B cell (primary cell): ENCODE measurements at regions not wholly inside any gene's neighbourhood (a gene's known extent, or its start where the extent isn't known, plus 50 kb on each side); places are given as distances from the start of the nearest gene placed in this dataset.

Experiments used
- ATAC-seq: fragments of 200-7000 bp; cut with Tn5 transposase; one replicate; pipeline ENCODE4 v1.10.0; 2021; ENCODE audit warnings: low read depth, mild to moderate bottlenecking, moderate number of reproducible peaks, moderate library complexity
- CTCF ChIA-PET: fragments of 350-600 bp; sonication (Branson Sonifier 250); formaldehyde crosslinking; loops from one replicate; lab custom pipeline; 2021; ENCODE audit warnings: antibody characterized with exemption, inconsistent platforms; lab: Charles Lee
- POLR2A ChIA-PET: fragments of 350-600 bp; sonication (Branson Sonifier 250); formaldehyde crosslinking; loops from one replicate; lab custom pipeline; 2021; ENCODE audit warnings: antibody characterized with exemption; lab: Charles Lee
- DNase-seq: peaks from one replicate; pipeline ENCODE4 v3.0.0; 2013
- H2AFZ ChIP-seq: 2 replicates; pipeline ENCODE4 v1.6.1; 2012; ENCODE audit warnings: mild to moderate bottlenecking, low read depth, low read length; ENCODE audit not compliant: insufficient read depth, poor library complexity, severe bottlenecking
- H3K27ac ChIP-seq, 2 donors: 1 replicate in 1 of 2; 2 replicates in 1 of 2; pipeline ENCODE4 v1.5.1; 2012 to 2013; ENCODE audit warnings: low read length in 2 of 2, mild to moderate bottlenecking in 2 of 2, moderate library complexity in 1 of 2
- H3K27me3 ChIP-seq, 4 experiments: fragments of 200-600 bp in 1 of 4; sonication (generic) in 1 of 4; replicated peaks in 1 of 4; 1 replicate in 2 of 4; 2 replicates in 2 of 4; pipeline versions ENCODE4 v1.6.1 to v1.7.0; 2013 to 2016; ENCODE audit warnings: low read length in 3 of 4, mild to moderate bottlenecking in 2 of 4, mixed read lengths in 1 of 4, moderate library complexity in 1 of 4; ENCODE audit not compliant: insufficient read depth in 4 of 4, control insufficient read depth in 3 of 4; ENCODE audit errors: control extremely low read depth in 1 of 4
- H3K36me3 ChIP-seq, 2 experiments: replicated peaks in 1 of 2; 1 replicate in 1 of 2; 2 replicates in 1 of 2; pipeline versions ENCODE4 v1.6.1 to v1.7.1; 2013; ENCODE audit warnings: low read length in 1 of 2; ENCODE audit not compliant: insufficient read depth in 2 of 2, control insufficient read depth in 1 of 2; ENCODE audit errors: control extremely low read depth in 1 of 2, extremely low read depth in 1 of 2
- H3K4me1 ChIP-seq, 2 donors: fragments of 200-600 bp in 1 of 2; sonication (generic) in 1 of 2; 1 replicate in 1 of 2; 2 replicates in 1 of 2; pipeline versions ENCODE4 v1.5.1 to v1.6.1; 2013 to 2017; ENCODE audit warnings: low read length in 2 of 2; ENCODE audit not compliant: control insufficient read depth in 2 of 2, insufficient read depth in 2 of 2
- H3K4me2 ChIP-seq: replicated peaks from 2 replicates; pipeline ENCODE3; 2012; ENCODE audit warnings: mild to moderate bottlenecking, low read depth, low read length; ENCODE audit not compliant: poor library complexity, severe bottlenecking
- H3K4me3 ChIP-seq, 5 experiments: fragments of 200-600 bp in 1 of 5; sonication (generic) in 1 of 5; 1 replicate in 3 of 5; 2 replicates in 2 of 5; pipeline versions ENCODE4 v1.5.1 to v1.7.0; 2011 to 2016; ENCODE audit warnings: low read length in 4 of 5, mild to moderate bottlenecking in 4 of 5, low read depth in 2 of 5, control low read depth in 1 of 5, moderate library complexity in 1 of 5; ENCODE audit not compliant: insufficient read depth in 1 of 5; ENCODE audit errors: control extremely low read depth in 1 of 5, extremely low read depth in 1 of 5
- H3K79me2 ChIP-seq: fragments of 200-600 bp; sonication (generic); one replicate; pipeline ENCODE4 v1.6.0; 2016; ENCODE audit warnings: low read length; ENCODE audit not compliant: control insufficient read depth, insufficient read depth
- H3K9ac ChIP-seq: fragments of 200-600 bp; sonication (generic); 2 replicates; pipeline ENCODE4 v1.6.1; 2017; ENCODE audit warnings: mild to moderate bottlenecking, low read length, moderate library complexity
- H3K9me3 ChIP-seq, 3 donors: one replicate each; pipeline versions ENCODE4 v1.6.1 to v1.7.1; 2013; ENCODE audit warnings: low read length in 2 of 3; ENCODE audit not compliant: control insufficient read depth in 2 of 3, insufficient read depth in 1 of 3; ENCODE audit errors: control extremely low read depth in 1 of 3
- H4K20me1 ChIP-seq: 2 replicates; pipeline ENCODE4 v1.6.0; 2012; ENCODE audit warnings: mild to moderate bottlenecking, low read length; ENCODE audit not compliant: insufficient read depth, control insufficient read depth, poor library complexity, severe bottlenecking
- H3K27ac Mint-ChIP-seq: one replicate; pipeline ENCODE4 v1.8.0; 2021; ENCODE audit warnings: mixed read lengths
- H3K27me3 Mint-ChIP-seq: one replicate; pipeline ENCODE4 v1.8.0; 2021; ENCODE audit warnings: mixed read lengths
- H3K4me1 Mint-ChIP-seq: one replicate; pipeline ENCODE4 v1.8.0; 2021; ENCODE audit warnings: mixed read lengths
- H3K4me3 Mint-ChIP-seq: one replicate; pipeline ENCODE4 v1.8.0; 2021; ENCODE audit warnings: mixed read lengths
- H3K9me3 Mint-ChIP-seq: one replicate; pipeline ENCODE4 v1.8.0; 2022; ENCODE audit warnings: mixed read lengths; ENCODE audit not compliant: insufficient read depth
- CTCF ChIP-seq: fragments of 200-600 bp; IDR thresholded peaks from one replicate; pipeline ENCODE4 v1.8.0; 2022; ENCODE audit warnings: antibody characterized with exemption, mild to moderate bottlenecking
- EZH2 ChIP-seq: IDR thresholded peaks from 2 replicates; pipeline ENCODE4 v1.6.1; 2012; ENCODE audit warnings: borderline replicate concordance, low read depth, mild to moderate bottlenecking, moderate library complexity, low read length; ENCODE audit not compliant: insufficient read depth, poor library complexity, severe bottlenecking
- WGBS: methylation state at CpG from one replicate; pipeline ENCODE4 v1.1.5; 2013; ENCODE audit warnings: missing lambda C conversion rate; ENCODE audit not compliant: insufficient coverage; 5-methylcytosine and 5-hydroxymethylcytosine counted together
- intact Hi-C: fragments of 100-400 bp; cut with micrococcal nuclease; formaldehyde crosslinking; loops from one replicate; pipeline ENCODE4 v1.10.0; 2022

GRCh38 chr4:35952751-35953150 is 291.6 kb downstream of the ARAP2 start:
- Histone ChIP-seq H3K79me2 (no peaks in the 10 kb centered on the region), H3K36me3 (no peaks in the 10 kb centered on the region), H3K4me1 (no peaks in the 10 kb centered on the region), H4K20me1 (no peaks in the 10 kb centered on the region), H3K27me3 (no peaks in the 10 kb centered on the region), H3K4me2 (no peak overlapping the region), H3K4me3 (no peak overlapping the region), H3K9me3 (peaks cover 4 to 11% (median 6%) of the 10 kb centered on the region in 3 donors), H2AFZ (no peak overlapping the region), H3K9ac (no peak overlapping the region), H3K27ac (no peak overlapping the region)
- Mint-ChIP-seq H3K4me1 (no peaks in the 10 kb centered on the region), H3K27ac (no peak overlapping the region), H3K9me3 (peaks cover 18% of the 10 kb centered on the region), H3K4me3 (no peak overlapping the region), H3K27me3 (no peaks in the 10 kb centered on the region)
- TF ChIP-seq CTCF (no peak), EZH2 (no peak)
- CTCF ChIA-PET, result interaction anchor here (0.7 kb wide), 1 partner anchor 18 kb away, joined by 3 read pairs; no protein-coding TSS in a partner anchor
- intact Hi-C loops, result no loop called here
- WGBS, result 100% methylated on average over 1 of the region's 2 CpGs
- POLR2A ChIA-PET, result no interaction called here
- DNase-seq (no peak), ATAC-seq (no peak)

- H3K9me3 Mint-ChIP-seq, result no peaks in the 10 kb centered on the region
- no peaks in the 10 kb centered on the region for H3K36me3 ChIP-seq
- H3K4me3 Mint-ChIP-seq, result no peak overlapping the region
- H3K27ac Mint-ChIP-seq, result no peak overlapping the region
- H3K79me2 ChIP-seq, result no peaks in the 10 kb centered on the region
- POLR2A ChIA-PET, result no interaction called here
- no peak for DNase-seq
- no peaks in the 10 kb centered on the region for H4K20me1 ChIP-seq
- intact Hi-C loops, result no loop called here
- ATAC-seq, result no peak
- no peak overlapping the region for H2AFZ ChIP-seq
- H3K4me1 ChIP-seq, result no peaks in the 10 kb centered on the region
- no peaks in the 10 kb centered on the region for H3K9me3 ChIP-seq
- CTCF ChIA-PET, result no interaction called here
- no CpG with 5 or more reads among the region's 4 CpGs for WGBS
- TF ChIP-seq CTCF (no peak), EZH2 (no peak)
- no peaks in the 10 kb centered on the region for H3K27me3 Mint-ChIP-seq
- no peaks in the 10 kb centered on the region for H3K27me3 ChIP-seq
- no peak overlapping the region for H3K27ac ChIP-seq
- H3K9ac ChIP-seq, result no peak overlapping the region
- H3K4me1 Mint-ChIP-seq, result no peaks in the 10 kb centered on the region
- H3K4me2 ChIP-seq, result no peak overlapping the region
- no peak overlapping the region for H3K4me3 ChIP-seq
Measured at GRCh38 chr4:35963383-35963782, 280.9 kb downstream of the ARAP2 start.
